NCI-H460 (cell line): ENCODE measurements at regions not wholly inside any gene's neighbourhood (a gene's known extent, or its start where the extent isn't known, plus 50 kb on each side); places are given as distances from the start of the nearest gene placed in this dataset.

Source experiments
- DNase-seq: peaks from one replicate; pipeline ENCODE4 v3.0.0-alpha.2; 2016; ENCODE audit warnings: low read depth; ENCODE audit errors: extremely low read depth

- DNase-seq = no peak
Observed at GRCh38 chr12:84607170-84607819, 305.3 kb downstream of the SLC6A15 start.

GRCh38 chr12:84605983-84606382, 306.6 kb downstream of the SLC6A15 start:
- no peak for DNase-seq

- no peak for DNase-seq
Observed at GRCh38 chr12:84604551-84604950, 308.0 kb downstream of the SLC6A15 start.

GRCh38 chr12:84603484-84604248, 308.9 kb downstream of the SLC6A15 start:
- DNase-seq = no peak

- DNase-seq = no peak
Observed at GRCh38 chr12:84601483-84601882, 311.1 kb downstream of the SLC6A15 start.

GRCh38 chr12:84599539-84599938, 313.1 kb downstream of the SLC6A15 start:
- peak; percentile 4 for DNase-seq

GRCh38 chr12:84596266-84596665, 316.3 kb downstream of the SLC6A15 start:
- DNase-seq = no peak

GRCh38 chr12:84594157-84594556, 318.4 kb downstream of the SLC6A15 start:
- no peak for DNase-seq

GRCh38 chr12:84585776-84586395, 326.7 kb downstream of the SLC6A15 start:
- DNase-seq = no peak

- DNase-seq = no peak
Observed at GRCh38 chr12:84572196-84572595, 340.4 kb downstream of the SLC6A15 start.

GRCh38 chr12:84562331-84562730, 350.3 kb downstream of the SLC6A15 start:
- no peak for DNase-seq

- DNase-seq = no peak
Observed at GRCh38 chr12:84561351-84561750, 351.2 kb downstream of the SLC6A15 start.

GRCh38 chr12:84554199-84554723, 358.3 kb downstream of the SLC6A15 start:
- DNase-seq = no peak

GRCh38 chr12:84553331-84554117, 359.1 kb downstream of the SLC6A15 start:
- DNase-seq = no peak

GRCh38 chr12:84551373-84551772, 361.2 kb downstream of the SLC6A15 start:
- DNase-seq = no peak

GRCh38 chr12:84550518-84550917, 362.1 kb downstream of the SLC6A15 start:
- no peak for DNase-seq

- no peak for DNase-seq
Observed at GRCh38 chr12:84542289-84542688, 370.3 kb downstream of the SLC6A15 start.

- DNase-seq = no peak
Observed at GRCh38 chr12:84537666-84538065, 374.9 kb downstream of the SLC6A15 start.

GRCh38 chr12:84512751-84513150, 399.8 kb downstream of the SLC6A15 start:
- no peak for DNase-seq

GRCh38 chr12:84508851-84509260, 403.7 kb downstream of the SLC6A15 start:
- DNase-seq = no peak
